Left colon (tissue), 2 donors: ENCODE measurements at regions not wholly inside any gene's neighbourhood (a gene's known extent, or its start where the extent isn't known, plus 50 kb on each side); places are given as distances from the start of the nearest gene placed in this dataset.

Experiments used
- ATAC-seq: fragments of 200-7000 bp; cut with Tn5 transposase; one replicate; pipeline ENCODE4 v1.9.1; 2020; ENCODE audit warnings: mild to moderate bottlenecking, moderate library complexity
- DNase-seq, 2 donors: peaks; one replicate each; pipeline ENCODE4 v3.0.0-alpha.2; 2020
- intact Hi-C, 2 donors: fragments of 100-400 bp; cut with DNase I in 1 of 2; cut with micrococcal nuclease in 1 of 2; formaldehyde crosslinking; loops; one replicate each; pipeline versions ENCODE4 v1.11.2 to v1.14.0; 2022; cut with DNase I, micrococcal nuclease
- donor health status: DM: no; HTN: no; CAD: no.
- donor health status: DM: yes; HTN: yes; CAD: no.

DNA sequence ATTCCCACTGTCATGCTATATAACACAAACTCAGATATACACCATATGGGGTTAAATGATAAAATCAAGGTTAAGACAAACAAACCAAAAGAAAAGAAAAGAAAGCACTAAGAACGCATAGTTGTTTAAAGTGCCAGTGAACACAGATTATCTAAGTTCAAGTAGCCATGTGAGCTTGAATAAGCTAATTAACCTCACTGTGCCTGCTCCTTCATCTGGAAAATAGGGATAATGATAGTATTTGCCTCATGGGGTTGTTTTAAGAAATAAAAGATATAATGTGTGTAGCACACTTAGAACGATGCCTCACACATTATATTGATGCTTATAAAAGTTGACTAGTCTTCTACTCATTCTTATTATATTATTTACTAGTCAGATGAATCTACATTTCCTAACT lies 72.6 kb upstream of the IL12A start:
- no peak for DNase-seq
- ATAC-seq = no peak
- intact Hi-C loops = no loop called here

DNA sequence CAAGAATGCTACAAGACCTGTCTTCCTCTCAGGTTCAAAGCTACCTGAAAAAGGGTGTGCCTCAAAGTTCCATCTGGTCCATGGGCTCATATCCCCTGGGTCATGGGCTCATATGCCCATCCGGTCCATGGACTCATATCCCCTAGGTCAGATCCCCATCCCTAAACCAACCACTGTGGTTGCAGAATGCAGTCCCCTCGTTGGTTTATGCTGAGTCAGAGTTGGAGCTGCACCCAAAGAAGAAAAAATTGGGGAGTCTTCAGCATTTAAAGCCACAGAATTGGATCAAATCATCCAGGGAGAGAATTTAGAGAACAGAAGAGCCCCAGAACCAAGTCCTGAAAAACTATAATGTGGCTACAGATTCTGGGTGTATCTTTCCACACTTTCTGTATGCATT lies 71.5 kb upstream of the IL12A start:
- no peak for DNase-seq
- intact Hi-C loops = no loop called here
- ATAC-seq = no peak

- intact Hi-C loops = no loop called here
- DNase-seq = no peak
- no peak for ATAC-seq
Measured at GRCh38 chr3:159919873-159920272, 68.8 kb upstream of the IL12A start.

GRCh38 chr3:159922193-159922840 lies 66.3 kb upstream of the IL12A start:
- no peak for DNase-seq
- intact Hi-C loops = no loop called here
- no peak for ATAC-seq

DNA sequence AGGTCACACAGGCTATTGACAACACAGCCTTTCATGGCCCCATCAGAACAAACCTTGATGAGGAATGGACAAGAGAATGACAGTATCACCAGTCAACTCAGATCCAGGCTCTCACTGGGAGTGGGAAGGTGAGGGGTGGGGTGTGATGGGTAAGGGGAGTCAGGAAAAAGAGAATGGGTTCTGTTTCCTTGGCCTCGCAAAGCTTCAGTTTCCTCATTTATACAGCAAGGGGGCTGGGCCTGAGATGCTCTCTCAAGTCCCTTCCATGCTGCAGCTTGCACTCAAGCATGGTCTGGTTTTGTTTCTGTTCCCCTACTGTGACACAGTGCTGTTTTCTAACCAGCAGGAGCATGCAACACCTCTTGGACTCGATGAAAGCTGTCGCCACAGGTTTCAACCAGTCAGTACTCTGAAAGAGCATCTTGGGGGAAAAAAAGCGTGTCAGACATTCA lies 65.7 kb upstream of the IL12A start:
- intact Hi-C loops = no loop called here
- no peak for DNase-seq
- no peak for ATAC-seq

GRCh38 chr3:159923336-159923735 lies 65.3 kb upstream of the IL12A start:
- no peak for DNase-seq
- no peak for ATAC-seq
- intact Hi-C loops = no loop called here

GRCh38 chr3:159923956-159924355 lies 64.7 kb upstream of the IL12A start:
- DNase-seq (no peak), ATAC-seq (no peak)
- intact Hi-C loops = no loop called here

DNA sequence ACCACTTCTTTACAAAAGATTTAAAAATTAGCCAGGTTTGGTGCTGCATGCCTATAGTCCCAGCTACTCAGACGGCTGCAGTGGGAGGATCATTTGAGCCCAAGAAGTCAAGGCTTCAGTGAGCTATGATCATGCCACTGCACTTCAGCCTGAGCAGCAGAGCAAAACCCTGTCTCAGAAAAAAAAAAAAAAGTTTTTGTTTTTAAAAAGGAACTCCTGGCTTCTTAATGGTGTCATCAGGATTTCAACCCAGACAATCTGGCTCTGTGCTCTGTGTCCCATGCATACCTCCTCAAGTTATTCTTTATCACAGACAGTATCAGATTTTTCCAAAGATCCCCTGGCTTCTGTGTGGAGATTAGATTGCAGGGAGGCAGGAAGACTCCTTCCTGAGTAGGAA lies 64.2 kb upstream of the IL12A start:
- no peak for DNase-seq
- intact Hi-C loops = no loop called here
- no peak for ATAC-seq

DNA sequence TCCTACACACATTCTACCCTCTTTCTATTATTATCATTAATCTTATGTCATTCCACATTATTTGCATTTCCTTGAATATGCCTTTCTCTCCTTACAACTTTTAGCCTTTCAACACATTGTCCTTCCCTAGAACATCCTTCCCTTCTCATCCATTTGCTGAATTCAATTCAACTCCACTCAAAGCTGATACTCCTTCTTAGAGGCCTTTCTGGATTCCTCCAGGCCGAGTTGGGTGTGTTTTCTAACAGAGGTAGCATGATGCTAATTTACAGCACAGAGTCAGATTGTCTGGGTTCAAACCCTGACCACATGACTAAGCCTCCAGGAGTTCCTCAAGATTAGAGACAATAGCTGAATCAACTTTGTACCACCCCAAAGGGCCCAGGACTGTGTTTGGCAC lies 63.4 kb upstream of the IL12A start:
- ATAC-seq = no peak
- DNase-seq = no peak
- intact Hi-C loops = loop anchor here in 1 of 2 donors (5.0 kb wide), 1 partner anchor 77 kb away; no protein-coding TSS in a partner anchor

DNA sequence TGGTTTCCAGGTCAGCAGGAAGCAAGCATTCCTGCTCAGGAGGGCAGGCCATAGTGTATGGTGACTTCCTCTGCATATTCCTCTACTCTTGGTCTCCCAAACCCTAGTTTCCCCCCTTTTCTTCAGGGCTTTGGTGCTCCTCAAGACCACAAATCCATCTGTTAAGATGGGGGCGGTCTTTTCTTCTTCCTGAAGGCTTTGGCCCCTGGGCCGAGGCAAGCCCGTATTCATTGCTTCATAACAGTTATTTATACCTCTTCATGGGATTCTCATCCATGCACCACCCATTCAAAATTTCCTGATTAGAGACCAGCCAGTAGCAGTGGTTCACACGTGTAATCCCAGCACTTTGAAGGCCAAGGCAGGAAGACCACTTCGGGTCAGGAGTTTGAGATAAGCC lies 62.1 kb upstream of the IL12A start:
- ATAC-seq = no peak
- DNase-seq = no peak
- intact Hi-C loops = loop anchor here in 1 of 2 donors (5.0 kb wide), 1 partner anchor 76 kb away; no protein-coding TSS in a partner anchor

- DNase-seq (no peak), ATAC-seq (peak; percentile 23)
- intact Hi-C loops = loop anchor here in 1 of 2 donors (5.0 kb wide), 1 partner anchor 74 kb away; no protein-coding TSS in a partner anchor
Measured at GRCh38 chr3:159928071-159928491, 60.6 kb upstream of the IL12A start.

DNA sequence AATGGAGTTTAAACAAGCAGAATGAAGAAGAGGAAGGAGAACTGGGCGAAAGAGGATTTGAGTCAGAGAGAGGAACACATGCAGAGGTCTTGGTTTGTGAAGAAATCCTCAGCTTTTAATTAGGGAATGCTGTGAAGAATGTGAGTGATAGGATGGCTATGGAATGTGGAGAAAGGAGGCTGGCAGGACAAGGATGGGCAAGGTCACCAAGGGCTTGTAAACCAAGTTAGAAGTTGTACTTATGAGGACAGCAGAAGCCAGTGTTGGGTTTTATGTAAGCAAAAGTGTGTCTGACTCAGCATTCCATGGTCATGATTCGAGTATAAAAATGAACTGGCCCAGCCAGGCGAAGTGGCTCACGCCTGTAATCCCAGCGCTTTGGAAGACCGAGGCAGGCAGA lies 60.0 kb upstream of the IL12A start:
- intact Hi-C loops = loop anchor here in 1 of 2 donors (5.0 kb wide), 1 partner anchor 74 kb away; no protein-coding TSS in a partner anchor
- no peak for DNase-seq
- no peak for ATAC-seq

GRCh38 chr3:159929171-159930141 lies 59.2 kb upstream of the IL12A start:
- intact Hi-C loops = loop anchor here in 1 of 2 donors (5.0 kb wide), 1 partner anchor 73 kb away; no protein-coding TSS in a partner anchor
- no peak for DNase-seq
- ATAC-seq = peak; percentile 99

- DNase-seq (no peak), ATAC-seq (no peak)
- intact Hi-C loops = no loop called here
Measured at GRCh38 chr3:159934216-159934615, 54.4 kb upstream of the IL12A start.

- no peak for DNase-seq
- intact Hi-C loops = no loop called here
- no peak for ATAC-seq
Measured at GRCh38 chr3:159936541-159936940, 52.1 kb upstream of the IL12A start.

DNA sequence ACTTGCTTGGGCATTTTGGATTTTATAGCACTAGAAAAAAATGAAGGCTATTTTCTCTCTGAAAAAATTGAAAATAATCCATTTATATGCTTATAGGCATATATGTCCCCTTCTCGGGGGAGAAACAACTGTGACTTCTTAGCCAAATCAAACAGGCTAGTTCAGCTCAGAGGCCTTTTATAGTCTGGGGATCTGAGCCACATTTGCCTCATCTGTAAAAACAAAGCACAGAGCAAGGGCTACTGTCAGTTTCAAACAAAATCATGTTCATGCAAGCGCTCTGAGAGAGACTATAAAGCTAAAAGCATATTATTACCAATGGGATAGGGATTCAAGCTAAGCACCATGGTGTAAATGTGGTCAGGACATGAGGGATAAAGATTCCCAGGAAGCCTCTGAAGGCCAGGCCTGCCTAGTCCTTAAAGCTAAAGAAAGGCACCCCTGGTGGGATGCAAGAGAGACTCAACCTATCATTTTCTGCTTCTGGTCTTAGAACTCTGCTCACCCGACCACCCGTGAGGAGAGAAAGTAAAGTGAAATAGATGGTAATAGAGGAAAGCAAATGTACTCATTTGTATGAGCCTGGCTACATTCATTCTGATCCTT lies 51.0 kb upstream of the IL12A start:
- intact Hi-C loops = no loop called here
- no peak for DNase-seq
- no peak for ATAC-seq

GRCh38 chr3:159938714-159939113 lies 49.9 kb upstream of the IL12A start:
- no peak for ATAC-seq
- DNase-seq = no peak
- intact Hi-C loops = no loop called here
